ENCODE measurements at regions not wholly inside any gene's neighbourhood (a gene's known extent, or its start where the extent isn't known, plus 50 kb on each side); places are given as distances from the start of the nearest gene placed in this dataset.

GRCh38 chr18:43422518-43422917, 145.2 kb upstream of the SYT4 start:
- TF ChIP-seq POLR2A (IDR thresholded peaks at IDR 0.05), result no peak
- TF ChIP-seq, protein P1, sequence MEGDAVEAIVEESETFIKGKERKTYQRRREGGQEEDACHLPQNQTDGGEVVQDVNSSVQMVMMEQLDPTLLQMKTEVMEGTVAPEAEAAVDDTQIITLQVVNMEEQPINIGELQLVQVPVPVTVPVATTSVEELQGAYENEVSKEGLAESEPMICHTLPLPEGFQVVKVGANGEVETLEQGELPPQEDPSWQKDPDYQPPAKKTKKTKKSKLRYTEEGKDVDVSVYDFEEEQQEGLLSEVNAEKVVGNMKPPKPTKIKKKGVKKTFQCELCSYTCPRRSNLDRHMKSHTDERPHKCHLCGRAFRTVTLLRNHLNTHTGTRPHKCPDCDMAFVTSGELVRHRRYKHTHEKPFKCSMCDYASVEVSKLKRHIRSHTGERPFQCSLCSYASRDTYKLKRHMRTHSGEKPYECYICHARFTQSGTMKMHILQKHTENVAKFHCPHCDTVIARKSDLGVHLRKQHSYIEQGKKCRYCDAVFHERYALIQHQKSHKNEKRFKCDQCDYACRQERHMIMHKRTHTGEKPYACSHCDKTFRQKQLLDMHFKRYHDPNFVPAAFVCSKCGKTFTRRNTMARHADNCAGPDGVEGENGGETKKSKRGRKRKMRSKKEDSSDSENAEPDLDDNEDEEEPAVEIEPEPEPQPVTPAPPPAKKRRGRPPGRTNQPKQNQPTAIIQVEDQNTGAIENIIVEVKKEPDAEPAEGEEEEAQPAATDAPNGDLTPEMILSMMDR (IDR thresholded peaks at IDR 0.05), result no peak
- intact Hi-C loops (cut with DNase I; ENCODE audit: low total_unique reads), result no loop called here
- H3K4me3 ChIP-seq (ENCODE audit: low read depth, poor library complexity, severe bottlenecking), result no peak overlapping the region
- no peak for DNase-seq (ENCODE audit: low spot score in 2 of 2)
- 38 to 46% methylated on average over 4 of the region's 4 CpGs for WGBS, 2 donors

GRCh38 chr18:43435851-43436250, 158.6 kb upstream of the SYT4 start:
- 85 to 88% methylated on average over 3 of the region's 3 CpGs for WGBS, 2 donors
- intact Hi-C loops (cut with DNase I; ENCODE audit: low total_unique reads), result no loop called here
- H3K4me3 ChIP-seq (ENCODE audit: low read depth, poor library complexity, severe bottlenecking), result no peak overlapping the region
- no peak for DNase-seq (ENCODE audit: low spot score in 2 of 2)
- no peak for TF ChIP-seq POLR2A (IDR thresholded peaks at IDR 0.05)
- TF ChIP-seq, protein P1 (IDR thresholded peaks at IDR 0.05), result no peak

DNA sequence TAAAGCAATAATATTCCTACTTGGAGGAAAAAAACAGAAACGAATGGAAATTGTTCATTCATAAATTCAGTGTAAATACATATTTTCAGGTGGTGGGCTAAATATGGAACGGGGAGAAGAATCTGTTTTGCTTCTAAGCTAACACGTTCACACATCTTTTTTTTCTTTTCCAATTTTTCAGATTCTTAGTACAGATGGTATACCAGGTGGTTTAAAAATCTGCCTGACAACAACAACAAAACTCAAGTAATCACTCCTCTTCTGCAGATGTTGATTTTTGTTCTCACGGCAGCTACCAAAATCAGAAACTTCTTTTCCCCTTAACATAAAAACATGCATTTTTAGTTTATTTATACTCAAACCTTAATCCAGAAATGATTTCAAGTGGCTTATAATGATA, 164.8 kb upstream of the SYT4 start:
- intact Hi-C loops (cut with DNase I; ENCODE audit: low total_unique reads), result no loop called here
- H3K4me3 ChIP-seq (ENCODE audit: low read depth, poor library complexity, severe bottlenecking), result no peak overlapping the region
- TF ChIP-seq POLR2A (IDR thresholded peaks at IDR 0.05), result no peak
- TF ChIP-seq, protein P1 (IDR thresholded peaks at IDR 0.05), result no peak
- DNase-seq (ENCODE audit: low spot score in 2 of 2), result no peak
- 76 to 78% methylated on average over 4 of the region's 4 CpGs for WGBS, 2 donors

DNA sequence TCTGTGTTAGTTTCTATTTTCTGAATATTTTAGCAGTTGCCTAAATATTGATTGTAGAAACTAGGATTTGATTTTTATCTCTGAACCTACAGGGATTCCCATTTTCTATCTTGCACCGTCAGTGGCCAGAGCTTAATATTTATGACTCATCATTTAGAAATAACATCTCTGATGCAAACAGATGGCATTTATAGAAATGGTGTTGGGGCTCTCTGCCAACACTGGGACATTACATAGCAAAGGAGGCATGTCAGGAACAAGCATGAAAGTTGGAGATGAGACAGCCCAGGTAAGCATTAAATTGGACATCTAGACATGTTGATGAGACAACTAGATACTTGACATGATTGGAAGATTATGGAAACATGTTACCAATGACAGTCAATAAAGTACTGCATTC, 165.3 kb upstream of the SYT4 start:
- DNase-seq (ENCODE audit: low spot score in 2 of 2), result no peak
- intact Hi-C loops (cut with DNase I; ENCODE audit: low total_unique reads), result no loop called here
- no peak for TF ChIP-seq POLR2A (IDR thresholded peaks at IDR 0.05)
- TF ChIP-seq, protein P1 (IDR thresholded peaks at IDR 0.05), result no peak
- WGBS, 2 donors, result 33 to 56% methylated on average over 1 of the region's 1 CpG
- H3K4me3 ChIP-seq (ENCODE audit: low read depth, poor library complexity, severe bottlenecking), result no peak overlapping the region

GRCh38 chr18:43465483-43465882, 188.2 kb upstream of the SYT4 start:
- H3K4me3 ChIP-seq (ENCODE audit: low read depth, poor library complexity, severe bottlenecking), result no peak overlapping the region
- no peak for TF ChIP-seq POLR2A (IDR thresholded peaks at IDR 0.05)
- TF ChIP-seq, protein P1 (IDR thresholded peaks at IDR 0.05), result no peak
- DNase-seq (ENCODE audit: low spot score in 2 of 2), result no peak
- intact Hi-C loops (cut with DNase I; ENCODE audit: low total_unique reads), result no loop called here

DNA sequence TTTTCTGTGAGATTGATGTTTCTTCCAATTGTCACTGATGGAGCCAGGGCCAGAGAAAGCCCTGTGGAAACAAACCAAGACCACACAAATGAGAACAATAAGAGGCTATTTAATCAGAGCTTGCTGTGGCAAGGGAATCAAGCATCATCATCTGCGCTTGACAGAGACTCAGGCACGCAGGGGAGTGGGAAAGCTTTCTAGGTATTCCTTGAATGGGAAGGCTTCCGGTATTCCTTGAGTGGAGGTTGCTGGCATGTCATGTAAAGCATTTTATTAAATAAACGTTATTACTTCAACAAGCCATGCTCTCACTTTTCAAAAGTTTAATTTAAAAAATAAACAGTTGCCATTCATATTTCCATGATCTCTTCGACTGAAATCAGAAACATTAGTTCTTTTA, 194.6 kb upstream of the SYT4 start:
- TF ChIP-seq, protein P1 (IDR thresholded peaks at IDR 0.05), result no peak
- TF ChIP-seq POLR2A (IDR thresholded peaks at IDR 0.05), result no peak
- intact Hi-C loops (cut with DNase I; ENCODE audit: low total_unique reads), result no loop called here
- 73 to 76% methylated on average over 5 of the region's 5 CpGs for WGBS, 2 donors
- no peak overlapping the region for H3K4me3 ChIP-seq (ENCODE audit: low read depth, poor library complexity, severe bottlenecking)
- no peak for DNase-seq (ENCODE audit: low spot score in 2 of 2)
